SK-N-SH (cell line): ENCODE measurements at regions not wholly inside any gene's neighbourhood (a gene's known extent, or its start where the extent isn't known, plus 50 kb on each side); places are given as distances from the start of the nearest gene placed in this dataset.

Experiments used
- CTCF ChIA-PET: fragments of 300-600, 350-600 bp; formaldehyde crosslinking; extraction: SDS; loops from one replicate; lab custom pipeline; 2021; lab: Yijun Ruan, JAX
- POLR2A ChIA-PET: fragments of 350-600 bp; sonication (Branson Sonifier 250); formaldehyde crosslinking; extraction: SDS; loops from one replicate; lab custom pipeline; 2020; ENCODE audit warnings: antibody characterized with exemption, inconsistent platforms; lab: Yijun Ruan, JAX
- DNase-seq: peaks from one replicate; pipeline ENCODE4 v3.0.0; 2012
- H2AFZ ChIP-seq: fragments of 200-600 bp; sonication (generic); 2 replicates; pipeline ENCODE4 v1.8.1; 2016; ENCODE audit warnings: antibody characterized with exemption, mild to moderate bottlenecking, low read depth
- H3F3A ChIP-seq: fragments of 200-600 bp; sonication (generic); replicated peaks from 2 replicates; pipeline ENCODE3; 2016; ENCODE audit warnings: antibody characterized with exemption, mild to moderate bottlenecking; ENCODE audit not compliant: insufficient read depth
- H3K27ac ChIP-seq, 2 experiments: fragments of 200-500 bp in 1 of 2; fragments of 200-600 bp in 1 of 2; sonication (Bioruptor generic) in 1 of 2; sonication (generic), shearing (Covaris generic) in 1 of 2; 2 replicates each; pipeline versions ENCODE4 v1.5.1 to v1.6.1; 2014 to 2016; ENCODE audit warnings: low read depth in 2 of 2, inconsistent platforms in 1 of 2, low read length in 1 of 2, mild to moderate bottlenecking in 1 of 2, mixed read lengths in 1 of 2
- H3K27me3 ChIP-seq: fragments of 200-600 bp; sonication (generic), shearing (Covaris generic); 2 replicates; pipeline ENCODE4 v1.6.1; 2016; ENCODE audit warnings: mixed run types; ENCODE audit not compliant: insufficient read depth
- H3K36me3 ChIP-seq, 2 experiments: fragments of 200-500 bp in 1 of 2; fragments of 200-600 bp in 1 of 2; sonication (Bioruptor generic) in 1 of 2; sonication (generic) in 1 of 2; replicated peaks in 1 of 2; 2 replicates each; pipeline versions ENCODE3 to v1.5.1; 2014 to 2016; ENCODE audit warnings: low read length in 1 of 2, mild to moderate bottlenecking in 1 of 2; ENCODE audit not compliant: insufficient read depth in 2 of 2, control insufficient read depth in 1 of 2
- H3K4me1 ChIP-seq, 2 experiments: fragments of 200-500 bp in 1 of 2; fragments of 200-600 bp in 1 of 2; sonication (Bioruptor generic) in 1 of 2; sonication (generic), shearing (Covaris generic) in 1 of 2; 2 replicates each; pipeline versions ENCODE4 v1.5.1 to v1.6.1; 2014 to 2016; ENCODE audit warnings: low read depth in 1 of 2, low read length in 1 of 2, mixed run types in 1 of 2; ENCODE audit not compliant: insufficient read depth in 2 of 2, control insufficient read depth in 1 of 2
- H3K4me2 ChIP-seq: fragments of 200-600 bp; sonication (generic), shearing (Covaris generic); 2 replicates; pipeline ENCODE4 v1.6.1; 2017; ENCODE audit warnings: mixed run types
- H3K4me3 ChIP-seq, 2 experiments: fragments of 200-500 bp in 1 of 2; fragments of 200-600 bp in 1 of 2; sonication (Bioruptor generic) in 1 of 2; sonication (generic), shearing (Covaris generic) in 1 of 2; 2 replicates each; pipeline versions ENCODE4 v1.5.1 to v1.8.1; 2014 to 2016; ENCODE audit warnings: low read depth in 2 of 2, inconsistent platforms in 1 of 2, low read length in 1 of 2, mild to moderate bottlenecking in 1 of 2, mixed read lengths in 1 of 2, moderate library complexity in 1 of 2
- H3K79me2 ChIP-seq: fragments of 200-600 bp; sonication (generic); 2 replicates; pipeline ENCODE4 v1.8.1; 2017; ENCODE audit warnings: mild to moderate bottlenecking; ENCODE audit not compliant: insufficient read depth
- H3K9ac ChIP-seq: fragments of 200-600 bp; sonication (generic); 2 replicates; pipeline ENCODE4 v1.6.1; 2017; ENCODE audit warnings: mixed run types
- H3K9me2 ChIP-seq: fragments of 200-600 bp; sonication (generic); 2 replicates; pipeline ENCODE4 v1.6.1; 2017; ENCODE audit warnings: mixed run types
- H3K9me3 ChIP-seq: fragments of 200-600 bp; sonication (generic); 2 replicates; pipeline ENCODE4 v1.6.1; 2017; ENCODE audit warnings: mixed run types, mild to moderate bottlenecking, moderate library complexity
- H4K20me1 ChIP-seq: fragments of 200-600 bp; sonication (generic); 2 replicates; pipeline ENCODE4 v1.6.1; 2017; ENCODE audit warnings: mild to moderate bottlenecking, mixed run types; ENCODE audit not compliant: insufficient read depth
- ELF1 ChIP-seq: IDR thresholded peaks from 2 replicates; pipeline ENCODE4 v1.4.0; 2012
- EZH2phosphoT487 ChIP-seq: fragments of 200-600 bp; sonication (generic); IDR thresholded peaks from 2 replicates; pipeline ENCODE4 v1.6.1; 2017; ENCODE audit warnings: low read depth, mixed run types, mild to moderate bottlenecking, antibody characterized with exemption, moderate library complexity, borderline replicate concordance
- FOXJ3 ChIP-seq: sonication (generic); formaldehyde crosslinking; IDR thresholded peaks from 2 replicates; pipeline ENCODE4 v1.5.1; 2020; ENCODE audit warnings: mild to moderate bottlenecking, missing genetic modification reagents
- GABPA ChIP-seq: IDR thresholded peaks from 2 replicates; pipeline ENCODE4 v1.4.0; 2012; ENCODE audit warnings: low read depth, mild to moderate bottlenecking
- MAX ChIP-seq: IDR thresholded peaks from 2 replicates; pipeline ENCODE4 v1.4.0; 2012; ENCODE audit warnings: low read depth
- MEF2A ChIP-seq: IDR thresholded peaks from 2 replicates; pipeline ENCODE4 v1.4.0; 2012; ENCODE audit warnings: low read depth, borderline replicate concordance
- MXI1 ChIP-seq: IDR thresholded peaks from 2 replicates; pipeline ENCODE4 v1.6.1; 2012; ENCODE audit warnings: mild to moderate bottlenecking, low read depth, low read length, improper control_type of control experiment
- PBX3 ChIP-seq: IDR thresholded peaks from 2 replicates; pipeline ENCODE4; 2012
- RAD21 ChIP-seq: IDR thresholded peaks from 2 replicates; pipeline ENCODE4 v1.6.1; 2012; ENCODE audit warnings: mild to moderate bottlenecking, low read length
- RCOR1 ChIP-seq: fragments of 150-350 bp; IDR thresholded peaks from 2 replicates; pipeline ENCODE4 v1.6.1; 2017; ENCODE audit warnings: antibody characterized with exemption, low read length
- RXRA ChIP-seq: IDR thresholded peaks from 2 replicates; pipeline ENCODE4 v1.4.0; 2012; ENCODE audit warnings: low read depth, mild to moderate bottlenecking, borderline replicate concordance
- SIN3A ChIP-seq: IDR thresholded peaks from 2 replicates; pipeline ENCODE4 v1.6.1; 2012; ENCODE audit warnings: low read depth, mild to moderate bottlenecking, low read length, moderate library complexity, borderline replicate concordance
- SMC3 ChIP-seq: IDR thresholded peaks from 2 replicates; pipeline ENCODE4 v1.6.1; 2012; ENCODE audit warnings: low read depth, low read length, improper control_type of control experiment
- WGBS: methylation state at CpG from one replicate; pipeline ENCODE4 v1.1.6; 2017; ENCODE audit warnings: low lambda C conversion rate; 5-methylcytosine and 5-hydroxymethylcytosine counted together

- Histone ChIP-seq H3K9ac (no peak overlapping the region), H3K4me2 (no peak overlapping the region), H3K36me3 (no peaks in the 10 kb centered on the region), H3K4me3 (no peak overlapping the region), H3K27me3 (no peaks in the 10 kb centered on the region), H3K4me1 (no peaks in the 10 kb centered on the region), H3K9me2 (no peaks in the 10 kb centered on the region), H3F3A (no peaks in the 10 kb centered on the region), H3K9me3 (no peaks in the 10 kb centered on the region), H3K79me2 (no peaks in the 10 kb centered on the region), H3K27ac (no peak overlapping the region), H4K20me1 (no peaks in the 10 kb centered on the region), H2AFZ (no peak overlapping the region)
- DNase-seq, result no peak
- CTCF ChIA-PET, result no interaction called here
- POLR2A ChIA-PET, result no interaction called here
- TF ChIP-seq PBX3, result no peak
- no peak for TF ChIP-seq SMC3
- TF ChIP-seq MEF2A, result no peak
- no peak for TF ChIP-seq RXRA
- no peak for TF ChIP-seq MXI1
- WGBS, result 19% methylated on average over 2 of the region's 2 CpGs
Observed at GRCh38 chr3:28606283-28606682, 257.7 kb upstream of the AZI2 start.

GRCh38 chr3:28612232-28612631 lies 263.6 kb upstream of the AZI2 start:
- H3K9me2 ChIP-seq, result no peaks in the 10 kb centered on the region
- H3K4me2 ChIP-seq, result no peak overlapping the region
- no peaks in the 10 kb centered on the region for H3K9me3 ChIP-seq
- ChIA-PET POLR2A (no interaction called here), CTCF (interaction anchor here (1.1 kb wide), 1 partner anchor 11 kb away, joined by 3 read pairs; no protein-coding TSS in a partner anchor)
- no peak for TF ChIP-seq ELF1
- no peak for TF ChIP-seq MXI1
- no peak for TF ChIP-seq EZH2phosphoT487
- no peak for TF ChIP-seq PBX3
- no peak for TF ChIP-seq RCOR1
- TF ChIP-seq RAD21, result no peak
- TF ChIP-seq MAX, result no peak
- TF ChIP-seq SIN3A, result no peak
- TF ChIP-seq FOXJ3 (CRISPR knock-in tag), result no peak
- no peak for TF ChIP-seq SMC3
- no peak for TF ChIP-seq GABPA
- no peak overlapping the region for H3K9ac ChIP-seq
- no peaks in the 10 kb centered on the region for H3K79me2 ChIP-seq
- H4K20me1 ChIP-seq, result no peaks in the 10 kb centered on the region
- no peak for DNase-seq
- no peak overlapping the region for H3K4me3 ChIP-seq
- no peaks in the 10 kb centered on the region for H3K36me3 ChIP-seq
- H3K27ac ChIP-seq, result no peak overlapping the region
- no peaks in the 10 kb centered on the region for H3K27me3 ChIP-seq
- H3F3A ChIP-seq, result no peaks in the 10 kb centered on the region
- no peak overlapping the region for H2AFZ ChIP-seq
- no peaks in the 10 kb centered on the region for H3K4me1 ChIP-seq
